GM12878 (cell line): ENCODE measurements at regions not wholly inside any gene's neighbourhood (a gene's known extent, or its start where the extent isn't known, plus 50 kb on each side); places are given as distances from the start of the nearest gene placed in this dataset.

ENCODE experiments used
- ATAC-seq: fragments of 200-7000 bp; cut with Tn5 transposase; 3 replicates; pipeline ENCODE4 v1.9.1; 2020; ENCODE audit warnings: mild to moderate bottlenecking, moderate library complexity
- BruUV-seq: library from RNA; stranded (reverse); fragments of 400-500 nt; replicated peaks from 2 replicates; lab custom pipeline; 2021; lab: Mats Ljungman, UMichigan
- CTCF ChIA-PET: fragments of 300-600 bp; sonication (Branson Sonifier 250); formaldehyde crosslinking; extraction: SDS; loops from one replicate; lab custom pipeline; 2021; ENCODE audit warnings: inconsistent platforms; lab: Yijun Ruan, JAX
- POLR2A ChIA-PET: fragments of 350-600 bp; formaldehyde crosslinking; extraction: SDS; loops from one replicate; lab custom pipeline; 2021; ENCODE audit warnings: inconsistent platforms; lab: Charles Lee
- RAD21 ChIA-PET: fragments of 300-600 bp; sonication (Branson Sonifier 250); formaldehyde crosslinking; loops from one replicate; lab custom pipeline; 2023; ENCODE audit warnings: antibody characterized with exemption; ENCODE audit not compliant: unreplicated experiment; lab: Charles Lee
- SMC1A ChIA-PET: fragments of 300-600 bp; sonication (Branson Sonifier 250); formaldehyde crosslinking; loops from one replicate; lab custom pipeline; 2023; ENCODE audit not compliant: unreplicated experiment, uncharacterized antibody; lab: Charles Lee
- DNase-seq: peaks from one replicate; pipeline ENCODE4 v3.0.0-alpha.2; 2011; ENCODE audit warnings: low read depth, low spot score
- FAIRE-seq: peaks from 3 replicates; lab custom pipeline; 2011; peaks lifted over from hg19 to GRCh38; lab: Jason Lieb, UNC
- H2AFZ ChIP-seq: 2 replicates; pipeline ENCODE4 v1.6.0; 2011; ENCODE audit warnings: low read depth, low read length, control low read depth; ENCODE audit not compliant: control insufficient read depth
- H3K27ac ChIP-seq: 2 replicates; pipeline ENCODE4 v1.5.1; 2011; ENCODE audit warnings: control low read depth; ENCODE audit not compliant: control insufficient read depth, insufficient read depth
- H3K27me3 ChIP-seq, 2 experiments: replicated peaks in 1 of 2; 2 replicates each; pipeline versions ENCODE4 v1.6.0 to v1.6.1; 2011; ENCODE audit warnings: low read length in 1 of 2; ENCODE audit not compliant: control insufficient read depth in 2 of 2, insufficient read depth in 2 of 2
- H3K36me3 ChIP-seq, 2 experiments: 2 replicates each; pipeline ENCODE4 v1.5.1; 2011; ENCODE audit warnings: low read length in 1 of 2; ENCODE audit not compliant: control insufficient read depth in 2 of 2, insufficient read depth in 2 of 2
- H3K4me1 ChIP-seq: 2 replicates; pipeline ENCODE4 v1.6.1; 2011; ENCODE audit warnings: mild to moderate bottlenecking, low read length, moderate library complexity, mixed read lengths; ENCODE audit not compliant: control insufficient read depth, insufficient read depth
- H3K4me2 ChIP-seq: 2 replicates; pipeline ENCODE4 v1.6.0; 2011; ENCODE audit warnings: control low read depth; ENCODE audit not compliant: control insufficient read depth, insufficient read depth
- H3K4me3 ChIP-seq: fragments of 200-600 bp; sonication (generic); 2 replicates; pipeline ENCODE4 v1.5.1; 2016
- H3K79me2 ChIP-seq: 2 replicates; pipeline ENCODE4 v1.6.0; 2011; ENCODE audit warnings: low read length; ENCODE audit not compliant: control insufficient read depth, insufficient read depth
- H3K9ac ChIP-seq: 2 replicates; pipeline ENCODE4 v1.8.0; 2011; ENCODE audit warnings: low read length, control low read depth, mixed read lengths; ENCODE audit not compliant: control insufficient read depth, insufficient read depth
- H3K9me3 ChIP-seq: replicated peaks from 3 replicates; pipeline ENCODE4 v1.5.1; 2011; ENCODE audit warnings: mild to moderate bottlenecking, low read length; ENCODE audit not compliant: control insufficient read depth, insufficient read depth
- H4K20me1 ChIP-seq: 2 replicates; pipeline ENCODE4 v1.6.0; 2011; ENCODE audit not compliant: control insufficient read depth, insufficient read depth
- ASH2L ChIP-seq: fragments of 300-600, 200-600 bp; sonication (generic); IDR thresholded peaks from 2 replicates; pipeline ENCODE4 v1.6.1; 2017; ENCODE audit warnings: low read depth, mild to moderate bottlenecking, borderline replicate concordance
- ATF3 ChIP-seq: IDR thresholded peaks from 2 replicates; pipeline ENCODE4 v1.6.1; 2011; ENCODE audit warnings: low read depth, mild to moderate bottlenecking, low read length, moderate library complexity, borderline replicate concordance; ENCODE audit errors: extremely low read depth
- CBFB ChIP-seq: IDR thresholded peaks from 2 replicates; pipeline ENCODE4 v1.6.1; 2016; ENCODE audit warnings: antibody characterized with exemption, low read depth
- MTA2 ChIP-seq: fragments of 450-650 bp; IDR thresholded peaks from 2 replicates; pipeline ENCODE4 v1.6.1; 2016; ENCODE audit warnings: low read depth, mild to moderate bottlenecking, moderate library complexity
- RAD21 ChIP-seq: IDR thresholded peaks from 2 replicates; pipeline ENCODE4 v1.6.1; 2011; ENCODE audit warnings: mild to moderate bottlenecking, low read depth, low read length, moderate library complexity; ENCODE audit not compliant: insufficient read depth
- SREBF2 ChIP-seq: IDR thresholded peaks from 2 replicates; pipeline ENCODE4 v1.6.1; 2012; ENCODE audit warnings: mild to moderate bottlenecking, low read length
- SRF ChIP-seq, 2 experiments: IDR thresholded peaks; 2 replicates each; pipeline ENCODE4 v1.6.1; 2011; ENCODE audit warnings: low read depth in 2 of 2, low read length in 2 of 2, mild to moderate bottlenecking in 1 of 2, moderate library complexity in 1 of 2
- WGBS: methylation state at CpG from one replicate; pipeline ENCODE4 v1.1.6; 2016; ENCODE audit warnings: low lambda C conversion rate; ENCODE audit not compliant: insufficient replicate concordance, insufficient coverage; ENCODE audit errors: missing lambda C conversion rate; 5-methylcytosine and 5-hydroxymethylcytosine counted together
- in situ Hi-C: fragments of 300-500 bp; cut with MboI; formaldehyde crosslinking; loops from 9 replicates; pipeline ENCODE4 v1.14.3; 2018; ENCODE audit warnings: mixed read lengths
- intact Hi-C: fragments of 100-400 bp; cut with micrococcal nuclease; formaldehyde crosslinking; loops from one replicate; pipeline ENCODE4 v1.14.2; 2022; ENCODE audit not compliant: unreplicated experiment
- TF ChIP-seq, protein P1 (sequence below): fragments of 450-650 bp; formaldehyde crosslinking; IDR thresholded peaks from 2 replicates; pipeline ENCODE4 v1.4.0; 2020; ENCODE audit warnings: mild to moderate bottlenecking, moderate library complexity

DNA sequence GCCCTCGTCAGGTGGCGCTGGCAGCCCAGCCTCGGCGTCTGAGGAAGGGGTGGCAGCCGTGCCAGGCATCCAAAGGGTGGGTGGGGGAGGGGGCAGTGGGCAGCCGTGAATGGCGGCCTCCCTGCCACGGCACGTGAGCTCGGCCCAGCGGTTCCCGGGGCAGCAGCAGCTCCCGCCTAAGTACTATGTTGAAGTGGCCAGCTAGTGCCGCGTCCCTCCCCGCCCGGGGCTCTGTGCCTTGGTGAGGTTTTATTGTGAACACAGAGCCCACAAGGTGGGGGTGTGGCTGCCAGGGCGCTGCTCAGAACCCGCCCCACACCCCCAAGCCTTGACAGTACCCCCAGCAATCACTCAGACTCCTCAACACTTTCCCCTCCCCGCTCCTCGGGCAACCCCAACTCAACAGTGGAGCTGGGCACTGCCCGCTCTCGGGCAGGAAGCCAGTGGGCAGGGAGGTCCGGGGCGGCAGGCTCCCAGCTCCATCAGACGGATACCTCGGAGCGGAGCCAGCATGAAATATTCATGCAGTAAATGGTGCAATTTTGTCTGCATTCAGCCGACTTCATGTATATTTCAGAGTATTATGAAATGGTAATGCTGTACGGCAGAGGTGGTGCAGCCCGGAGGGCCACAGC lies 80.4 kb downstream of the ENGASE start:
- no peak overlapping the region for H3K4me3 ChIP-seq
- TF ChIP-seq ASH2L: no peak
- H3K9ac ChIP-seq: no peak overlapping the region
- in situ Hi-C loops (no loop called here), intact Hi-C loops (no loop called here)
- 49% methylated on average over 26 of the region's 31 CpGs for WGBS
- H4K20me1 ChIP-seq: no peaks in the 10 kb centered on the region
- DNase-seq (no peak), FAIRE-seq (no peak), ATAC-seq (no peak)
- SMC1A ChIA-PET: no interaction called here
- no peaks in the 10 kb centered on the region for H3K4me1 ChIP-seq
- no peak overlapping the region for H3K27ac ChIP-seq
- H3K27me3 ChIP-seq: no peaks in the 10 kb centered on the region
- H3K36me3 ChIP-seq: no peaks in the 10 kb centered on the region
- H2AFZ ChIP-seq: no peak overlapping the region
- CTCF ChIA-PET: no interaction called here
- RAD21 ChIA-PET: no interaction called here
- POLR2A ChIA-PET: no interaction called here
- no peak overlapping the region for H3K4me2 ChIP-seq
- H3K9me3 ChIP-seq: no peaks in the 10 kb centered on the region
- no peaks in the 10 kb centered on the region for H3K79me2 ChIP-seq
- BruUV-seq: no TSS peak

DNA sequence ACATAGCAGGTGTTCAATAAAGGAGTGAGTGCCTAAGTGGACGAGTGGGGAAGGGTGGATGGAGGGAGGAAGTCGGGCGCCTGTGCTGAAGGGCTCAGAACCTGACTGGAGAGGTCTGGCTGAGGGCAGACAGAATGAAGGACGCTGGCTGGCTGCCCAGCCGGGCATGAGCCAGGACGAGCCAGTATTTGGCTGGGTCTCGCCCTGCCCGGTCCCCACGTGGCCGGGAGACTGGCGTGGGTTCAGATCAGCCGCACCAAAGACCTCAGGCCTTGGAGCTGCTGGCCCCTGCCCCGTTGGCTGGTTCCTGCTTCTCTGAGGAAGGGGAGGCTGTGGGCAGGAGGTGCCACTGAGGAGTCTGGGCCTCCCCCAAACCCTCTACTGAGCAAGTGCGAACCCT lies 79.8 kb downstream of the ENGASE start:
- ATAC-seq (no peak), FAIRE-seq (no peak), DNase-seq (no peak)
- no peak overlapping the region for H2AFZ ChIP-seq
- no peaks in the 10 kb centered on the region for H3K36me3 ChIP-seq
- BruUV-seq: no TSS peak
- TF ChIP-seq, protein P1, sequence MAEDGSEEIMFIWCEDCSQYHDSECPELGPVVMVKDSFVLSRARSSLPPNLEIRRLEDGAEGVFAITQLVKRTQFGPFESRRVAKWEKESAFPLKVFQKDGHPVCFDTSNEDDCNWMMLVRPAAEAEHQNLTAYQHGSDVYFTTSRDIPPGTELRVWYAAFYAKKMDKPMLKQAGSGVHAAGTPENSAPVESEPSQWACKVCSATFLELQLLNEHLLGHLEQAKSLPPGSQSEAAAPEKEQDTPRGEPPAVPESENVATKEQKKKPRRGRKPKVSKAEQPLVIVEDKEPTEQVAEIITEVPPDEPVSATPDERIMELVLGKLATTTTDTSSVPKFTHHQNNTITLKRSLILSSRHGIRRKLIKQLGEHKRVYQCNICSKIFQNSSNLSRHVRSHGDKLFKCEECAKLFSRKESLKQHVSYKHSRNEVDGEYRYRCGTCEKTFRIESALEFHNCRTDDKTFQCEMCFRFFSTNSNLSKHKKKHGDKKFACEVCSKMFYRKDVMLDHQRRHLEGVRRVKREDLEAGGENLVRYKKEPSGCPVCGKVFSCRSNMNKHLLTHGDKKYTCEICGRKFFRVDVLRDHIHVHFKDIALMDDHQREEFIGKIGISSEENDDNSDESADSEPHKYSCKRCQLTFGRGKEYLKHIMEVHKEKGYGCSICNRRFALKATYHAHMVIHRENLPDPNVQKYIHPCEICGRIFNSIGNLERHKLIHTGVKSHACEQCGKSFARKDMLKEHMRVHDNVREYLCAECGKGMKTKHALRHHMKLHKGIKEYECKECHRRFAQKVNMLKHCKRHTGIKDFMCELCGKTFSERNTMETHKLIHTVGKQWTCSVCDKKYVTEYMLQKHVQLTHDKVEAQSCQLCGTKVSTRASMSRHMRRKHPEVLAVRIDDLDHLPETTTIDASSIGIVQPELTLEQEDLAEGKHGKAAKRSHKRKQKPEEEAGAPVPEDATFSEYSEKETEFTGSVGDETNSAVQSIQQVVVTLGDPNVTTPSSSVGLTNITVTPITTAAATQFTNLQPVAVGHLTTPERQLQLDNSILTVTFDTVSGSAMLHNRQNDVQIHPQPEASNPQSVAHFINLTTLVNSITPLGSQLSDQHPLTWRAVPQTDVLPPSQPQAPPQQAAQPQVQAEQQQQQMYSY (CRISPR knock-in tag): no peak
- TF ChIP-seq RAD21: no peak
- TF ChIP-seq MTA2: no peak
- TF ChIP-seq SREBF2: no peak
- TF ChIP-seq ATF3: no peak
- no peak for TF ChIP-seq SRF (IDR thresholded peaks at IDR 0.05; ENCODE audit: low read depth in 2 of 2, low read length in 2 of 2)
- no peak for TF ChIP-seq CBFB
- H3K9me3 ChIP-seq: no peaks in the 10 kb centered on the region
- no peak overlapping the region for H3K4me2 ChIP-seq
- CTCF ChIA-PET: no interaction called here
- RAD21 ChIA-PET: no interaction called here
- SMC1A ChIA-PET: no interaction called here
- no peak overlapping the region for H3K27ac ChIP-seq
- no peaks in the 10 kb centered on the region for H3K79me2 ChIP-seq
- in situ Hi-C loops (no loop called here), intact Hi-C loops (no loop called here)
- H3K27me3 ChIP-seq: no peaks in the 10 kb centered on the region
- H3K9ac ChIP-seq: no peak overlapping the region
- H3K4me1 ChIP-seq: no peaks in the 10 kb centered on the region
- no peaks in the 10 kb centered on the region for H4K20me1 ChIP-seq
- POLR2A ChIA-PET: no interaction called here
- WGBS: 31% methylated on average over 12 of the region's 14 CpGs
- H3K4me3 ChIP-seq: no peak overlapping the region
